H9 (cell line): ENCODE measurements at regions not wholly inside any gene's neighbourhood (a gene's known extent, or its start where the extent isn't known, plus 50 kb on each side); places are given as distances from the start of the nearest gene placed in this dataset.

ENCODE experiments used
- DNase-seq: peaks from one replicate; pipeline ENCODE4 v3.0.0-alpha.2; 2017
- H2AFZ ChIP-seq: one replicate; pipeline ENCODE4 v1.6.1; 2013; ENCODE audit warnings: mild to moderate bottlenecking, low read length, control low read depth, moderate library complexity
- H2AK5ac ChIP-seq: 2 replicates; pipeline ENCODE4 v1.6.1; 2013; ENCODE audit warnings: low read length, control low read depth, mixed read lengths; ENCODE audit not compliant: insufficient read length
- H2BK120ac ChIP-seq: one replicate; pipeline ENCODE4 v1.6.1; 2013; ENCODE audit warnings: low read depth, mild to moderate bottlenecking, low read length, control low read depth, inconsistent platforms; ENCODE audit not compliant: poor library complexity, severe bottlenecking
- H2BK12ac ChIP-seq: 2 replicates; pipeline ENCODE4 v1.6.1; 2013; ENCODE audit warnings: low read length, control low read depth, mixed read lengths, low read depth; ENCODE audit not compliant: insufficient read length
- H2BK15ac ChIP-seq: 2 replicates; pipeline ENCODE4 v1.6.1; 2013; ENCODE audit warnings: low read depth, low read length, control low read depth
- H2BK20ac ChIP-seq: one replicate; pipeline ENCODE4 v1.6.1; 2013; ENCODE audit warnings: low read depth, mild to moderate bottlenecking, low read length, control low read depth, inconsistent platforms; ENCODE audit not compliant: poor library complexity, severe bottlenecking
- H2BK5ac ChIP-seq: 2 replicates; pipeline ENCODE4 v1.6.1; 2013; ENCODE audit warnings: low read length, control low read depth, mixed read lengths; ENCODE audit not compliant: insufficient read length
- H3K14ac ChIP-seq: 2 replicates; pipeline ENCODE4 v1.6.1; 2013; ENCODE audit warnings: low read length, control low read depth; ENCODE audit not compliant: insufficient read depth
- H3K18ac ChIP-seq: 2 replicates; pipeline ENCODE4 v1.6.1; 2013; ENCODE audit warnings: low read depth, mild to moderate bottlenecking, mixed read lengths, low read length, control low read depth; ENCODE audit not compliant: insufficient read length
- H3K23ac ChIP-seq: 2 replicates; pipeline ENCODE4 v1.6.1; 2013; ENCODE audit warnings: low read length, control low read depth, mixed read lengths, low read depth; ENCODE audit not compliant: insufficient read length
- H3K23me2 ChIP-seq: 2 replicates; pipeline ENCODE4 v1.6.1; 2013; ENCODE audit warnings: low read depth, mild to moderate bottlenecking, mixed read lengths, low read length, control low read depth; ENCODE audit not compliant: insufficient read length, poor library complexity, severe bottlenecking
- H3K27ac ChIP-seq: 2 replicates; pipeline ENCODE4 v1.5.1; 2013; ENCODE audit warnings: low read length, control low read depth, mixed read lengths, low read depth; ENCODE audit not compliant: insufficient read length
- H3K27me3 ChIP-seq: 2 replicates; pipeline ENCODE4 v1.6.1; 2013; ENCODE audit warnings: low read length, control low read depth, inconsistent platforms; ENCODE audit not compliant: insufficient read depth
- H3K4ac ChIP-seq: 2 replicates; pipeline ENCODE4 v1.6.1; 2013; ENCODE audit warnings: low read depth, mild to moderate bottlenecking, control low read depth, inconsistent platforms, low read length, moderate library complexity
- H3K4me1 ChIP-seq: 2 replicates; pipeline ENCODE4 v1.6.1; 2013; ENCODE audit warnings: low read length, control low read depth, inconsistent platforms; ENCODE audit not compliant: insufficient read depth
- H3K4me2 ChIP-seq: 2 replicates; pipeline ENCODE4 v1.6.1; 2013; ENCODE audit warnings: low read length, control low read depth, mixed read lengths; ENCODE audit not compliant: insufficient read length, insufficient read depth
- H3K56ac ChIP-seq: 2 replicates; pipeline ENCODE4 v1.6.1; 2013; ENCODE audit warnings: low read depth, mild to moderate bottlenecking, mixed read lengths, low read length, control low read depth; ENCODE audit not compliant: insufficient read length
- H3K79me1 ChIP-seq: 2 replicates; pipeline ENCODE4 v1.6.1; 2013; ENCODE audit warnings: low read depth, mild to moderate bottlenecking, moderate library complexity, low read length, control low read depth, inconsistent platforms; ENCODE audit not compliant: insufficient read depth, poor library complexity, severe bottlenecking
- H3K79me2 ChIP-seq: 2 replicates; pipeline ENCODE4 v1.6.1; 2013; ENCODE audit warnings: low read length, control low read depth, inconsistent platforms; ENCODE audit not compliant: insufficient read depth
- H3K9ac ChIP-seq: 2 replicates; pipeline ENCODE4 v1.6.1; 2013; ENCODE audit warnings: low read length, control low read depth, mixed read lengths; ENCODE audit not compliant: insufficient read length; ENCODE audit errors: extremely low read depth
- H3K9me3 ChIP-seq: one replicate; pipeline ENCODE4 v1.6.1; 2013; ENCODE audit warnings: low read depth, low read length, inconsistent platforms; ENCODE audit not compliant: control insufficient read depth
- H3T11ph ChIP-seq: one replicate; pipeline ENCODE4 v1.6.1; 2013; ENCODE audit warnings: mild to moderate bottlenecking, low read length, control low read depth, inconsistent platforms
- H4K20me1 ChIP-seq: one replicate; pipeline ENCODE4 v1.6.1; 2013; ENCODE audit not compliant: control insufficient read depth, insufficient read length, insufficient read depth
- H4K5ac ChIP-seq: 2 replicates; pipeline ENCODE4 v1.6.1; 2013; ENCODE audit warnings: low read depth, mild to moderate bottlenecking, mixed read lengths, low read length, control low read depth; ENCODE audit not compliant: insufficient read length
- H4K8ac ChIP-seq: replicated peaks from 2 replicates; pipeline ENCODE4 v1.6.1; 2013; ENCODE audit warnings: low read length, control low read depth, mixed read lengths, low read depth; ENCODE audit not compliant: insufficient read length
- H4K91ac ChIP-seq: 2 replicates; pipeline ENCODE4 v1.6.1; 2013; ENCODE audit warnings: low read depth, mild to moderate bottlenecking, moderate library complexity, mixed read lengths, low read length, control low read depth; ENCODE audit not compliant: insufficient read length
- H3K27ac Mint-ChIP-seq, 3 experiments: 2 replicates in 2 of 3; 3 replicates in 1 of 3; pipeline ENCODE4 v1.8.0; 2020 to 2021; ENCODE audit warnings: mixed read lengths in 3 of 3, mild to moderate bottlenecking in 1 of 3, moderate library complexity in 1 of 3
- H3K27me3 Mint-ChIP-seq: 2 replicates; pipeline ENCODE4 v1.8.0; 2021; ENCODE audit warnings: low read depth, mild to moderate bottlenecking, moderate library complexity, mixed read lengths
- H3K36me3 Mint-ChIP-seq, 3 experiments: 2 replicates in 2 of 3; 3 replicates in 1 of 3; pipeline ENCODE4 v1.8.0; 2020 to 2021; ENCODE audit warnings: low read depth in 3 of 3, mixed read lengths in 3 of 3; ENCODE audit not compliant: insufficient read depth in 1 of 3
- H3K4me1 Mint-ChIP-seq, 2 experiments: 2 replicates each; pipeline ENCODE4 v1.8.0; 2020; ENCODE audit warnings: mixed read lengths in 2 of 2
- H3K4me3 Mint-ChIP-seq, 2 experiments: 2 replicates in 1 of 2; 3 replicates in 1 of 2; pipeline ENCODE4 v1.8.0; 2020 to 2021; ENCODE audit warnings: mild to moderate bottlenecking in 2 of 2, mixed read lengths in 2 of 2, moderate library complexity in 1 of 2
- H3K9me3 Mint-ChIP-seq, 2 experiments: 2 replicates in 1 of 2; 3 replicates in 1 of 2; pipeline ENCODE4 v1.8.0; 2020; ENCODE audit warnings: mild to moderate bottlenecking in 2 of 2, mixed read lengths in 2 of 2, moderate library complexity in 1 of 2
- CTCF ChIP-seq: fragments of 200-600 bp; sonication (generic); conservative IDR thresholded peaks from 3 replicates; pipeline ENCODE4 v1.8.0; 2021; ENCODE audit warnings: antibody characterized with exemption, mild to moderate bottlenecking
- WGBS: extraction: QIAGEN DNeasy Blood & Tissue Kit; methylation state at CpG from one replicate; pipeline ENCODE4 v1.1.7; 2013; ENCODE audit warnings: missing lambda C conversion rate, low lambda C conversion rate, mixed read lengths; ENCODE audit not compliant: insufficient read length; ENCODE audit errors: extremely low coverage; 5-methylcytosine and 5-hydroxymethylcytosine counted together

GRCh38 chr10:81042647-81043046 is 504.9 kb downstream of the SH2D4B start:
- H4K91ac ChIP-seq, result no peak overlapping the region
- no peak overlapping the region for H2AFZ ChIP-seq
- no peak overlapping the region for H3K4me2 ChIP-seq
- no peak overlapping the region for H3K4ac ChIP-seq
- no peak for TF ChIP-seq CTCF
- H4K20me1 ChIP-seq, result no peaks in the 10 kb centered on the region
- Mint-ChIP-seq H3K4me1 (peaks cover 3 to 6% of the 10 kb centered on the region in 2 experiments), H3K27me3 (no peaks in the 10 kb centered on the region), H3K36me3 (no peaks in the 10 kb centered on the region), H3K4me3 (no peak overlapping the region), H3K27ac (no peak overlapping the region), H3K9me3 (peaks cover 3 to 4% of the 10 kb centered on the region in 2 experiments; a peak in 3 of 5 replicates)
- no peak overlapping the region for H2AK5ac ChIP-seq
- no peaks in the 10 kb centered on the region for H3K79me2 ChIP-seq
- H3K56ac ChIP-seq, result no peak overlapping the region
- no peak overlapping the region for H4K5ac ChIP-seq
- no peak overlapping the region for H3K18ac ChIP-seq
- H3K27me3 ChIP-seq, result no peaks in the 10 kb centered on the region
- H3K14ac ChIP-seq, result no peak overlapping the region
- no peak overlapping the region for H2BK15ac ChIP-seq
- no peak overlapping the region for H2BK20ac ChIP-seq
- no peak for DNase-seq
- H2BK120ac ChIP-seq, result no peak overlapping the region
- no CpG with 5 or more reads among the region's 2 CpGs for WGBS
- H3T11ph ChIP-seq, result no peak overlapping the region
- H3K9me3 ChIP-seq, result no peaks in the 10 kb centered on the region
- no peak overlapping the region for H2BK5ac ChIP-seq
- H4K8ac ChIP-seq, result no peak overlapping the region
- H3K23ac ChIP-seq, result no peak overlapping the region
- no peaks in the 10 kb centered on the region for H3K23me2 ChIP-seq
- H3K9ac ChIP-seq, result no peak overlapping the region
- H3K27ac ChIP-seq, result no peak overlapping the region
- no peaks in the 10 kb centered on the region for H3K79me1 ChIP-seq
- H2BK12ac ChIP-seq, result no peak overlapping the region
- peaks cover 2% of the 10 kb centered on the region; the same call in 1 of the 2 replicates for H3K4me1 ChIP-seq
